ENCODE measurements at regions not wholly inside any gene's neighbourhood (a gene's known extent, or its start where the extent isn't known, plus 50 kb on each side); places are given as distances from the start of the nearest gene placed in this dataset.

GRCh38 chr1:195831789-195832188 is 776.5 kb downstream of the KCNT2 start:
- TF ChIP-seq SIN3A (IDR thresholded peaks at IDR 0.05; ENCODE audit: borderline replicate concordance, insufficient read depth, low read length) (no peak), FOXP2 (optimal IDR thresholded peaks at IDR 0.05; ENCODE audit: borderline replicate concordance, extremely low read depth, extremely low read length, insufficient read depth) (no peak), REST (IDR thresholded peaks at IDR 0.05; ENCODE audit: insufficient read depth in 1 of 2, low read depth in 2 of 2, low read length in 2 of 2) (no peak), POLR2AphosphoS5 (IDR thresholded peaks at IDR 0.05; ENCODE audit: low read depth, low read length) (no peak), TAF1 (IDR thresholded peaks at IDR 0.05; ENCODE audit: borderline replicate concordance, insufficient read depth, low read length) (no peak)

- no peak for TF ChIP-seq TAF1 (IDR thresholded peaks at IDR 0.05; ENCODE audit: borderline replicate concordance, insufficient read depth, low read length)
- TF ChIP-seq REST (IDR thresholded peaks at IDR 0.05; ENCODE audit: insufficient read depth in 1 of 2, low read depth in 2 of 2, low read length in 2 of 2) = no peak
- no peak for TF ChIP-seq POLR2AphosphoS5 (IDR thresholded peaks at IDR 0.05; ENCODE audit: low read depth, low read length)
- TF ChIP-seq FOXP2 (optimal IDR thresholded peaks at IDR 0.05; ENCODE audit: borderline replicate concordance, extremely low read depth, extremely low read length, insufficient read depth) = no peak
- TF ChIP-seq SIN3A (IDR thresholded peaks at IDR 0.05; ENCODE audit: borderline replicate concordance, insufficient read depth, low read length) = no peak
These were observed 779.9 kb downstream of the KCNT2 start for GRCh38 chr1:195828325-195828724.

GRCh38 chr1:195820925-195821324 is 787.3 kb downstream of the KCNT2 start:
- no peak for TF ChIP-seq SIN3A (IDR thresholded peaks at IDR 0.05; ENCODE audit: borderline replicate concordance, insufficient read depth, low read length)
- TF ChIP-seq TAF1 (IDR thresholded peaks at IDR 0.05; ENCODE audit: borderline replicate concordance, insufficient read depth, low read length) = no peak
- no peak for TF ChIP-seq POLR2AphosphoS5 (IDR thresholded peaks at IDR 0.05; ENCODE audit: low read depth, low read length)
- no peak for TF ChIP-seq REST (IDR thresholded peaks at IDR 0.05; ENCODE audit: insufficient read depth in 1 of 2, low read depth in 2 of 2, low read length in 2 of 2)
- no peak for TF ChIP-seq FOXP2 (optimal IDR thresholded peaks at IDR 0.05; ENCODE audit: borderline replicate concordance, extremely low read depth, extremely low read length, insufficient read depth)

- TF ChIP-seq SIN3A (IDR thresholded peaks at IDR 0.05; ENCODE audit: borderline replicate concordance, insufficient read depth, low read length) (no peak), FOXP2 (optimal IDR thresholded peaks at IDR 0.05; ENCODE audit: borderline replicate concordance, extremely low read depth, extremely low read length, insufficient read depth) (no peak), POLR2AphosphoS5 (IDR thresholded peaks at IDR 0.05; ENCODE audit: low read depth, low read length) (no peak), TAF1 (IDR thresholded peaks at IDR 0.05; ENCODE audit: borderline replicate concordance, insufficient read depth, low read length) (no peak), REST (IDR thresholded peaks at IDR 0.05; ENCODE audit: insufficient read depth in 1 of 2, low read depth in 2 of 2, low read length in 2 of 2) (no peak)
These were observed 802.2 kb downstream of the KCNT2 start for GRCh38 chr1:195806060-195806459.

GRCh38 chr1:195804547-195804946 is 803.7 kb downstream of the KCNT2 start:
- no peak for TF ChIP-seq SIN3A (IDR thresholded peaks at IDR 0.05; ENCODE audit: borderline replicate concordance, insufficient read depth, low read length)
